ENCODE measurements at regions not wholly inside any gene's neighbourhood (a gene's known extent, or its start where the extent isn't known, plus 50 kb on each side); places are given as distances from the start of the nearest gene placed in this dataset.

DNA sequence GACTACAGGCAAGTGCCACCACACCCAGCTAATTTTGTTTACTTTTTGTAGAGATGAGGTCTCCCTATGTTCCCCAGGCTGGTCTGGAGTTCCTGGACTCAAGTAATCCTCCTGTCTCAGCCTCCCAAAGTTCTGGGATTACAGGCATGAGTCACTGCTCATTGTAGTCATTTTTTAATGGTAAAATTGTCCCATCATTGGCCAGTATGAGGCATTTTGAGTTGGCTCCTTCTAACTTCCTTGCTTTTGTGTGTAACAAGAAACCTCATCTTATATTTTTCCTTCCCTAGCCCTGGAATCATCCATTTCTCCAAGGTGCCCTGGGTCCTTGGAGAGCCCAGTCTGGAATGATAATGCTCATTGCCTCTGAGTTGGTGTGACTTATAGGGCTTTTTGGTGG lies 148.5 kb downstream of the INHBB start:
- in situ Hi-C loops (cut with HindIII; ENCODE audit: extremely low pct_ligation_motif_present, low pct_unique_long_range_greater_than_20kb) (no loop called here), intact Hi-C loops (cut with micrococcal nuclease; ENCODE audit: unreplicated experiment) (no loop called here)
- Histone ChIP-seq H2AFZ (ENCODE audit: low read length) (no peak overlapping the region), H3K4me1 (ENCODE audit: insufficient read depth, low read length) (peaks cover 17% of the 10 kb centered on the region), H3K36me3 (replicated peaks in 1 of 2; ENCODE audit: control insufficient read depth in 1 of 2, insufficient read depth in 2 of 2, low read length in 2 of 2) (no peaks in the 10 kb centered on the region), H3K9ac (ENCODE audit: insufficient read depth, low read depth, low read length) (no peak overlapping the region), H3K27ac (ENCODE audit: extremely low read length, insufficient read depth, low read length) (no peak overlapping the region), H4K20me1 (ENCODE audit: insufficient read depth, low read length) (no peaks in the 10 kb centered on the region), H3K27me3 (ENCODE audit: control insufficient read depth in 1 of 2, insufficient read depth in 2 of 2, low read length in 2 of 2) (peaks cover 0 to 38% of the 10 kb centered on the region in 2 experiments; a peak in 4 of 5 replicates), H3K4me2 (ENCODE audit: low read depth, low read length) (no peak overlapping the region), H3K4me3 (replicated peaks in 1 of 3; ENCODE audit: insufficient read depth in 1 of 3, low read depth in 2 of 3, low read length in 3 of 3) (no peak overlapping the region), H3K79me2 (ENCODE audit: insufficient read depth, low read length) (no peaks in the 10 kb centered on the region), H3K9me3 (ENCODE audit: low read length) (no peaks in the 10 kb centered on the region)
- CTCF ChIA-PET (ENCODE audit: low intra/inter-chr PET ratio, low total read pairs): no interaction called here
- FAIRE-seq (no peak), ATAC-seq (no peak), DNase-seq (ENCODE audit: low spot score) (no peak)
- TF ChIP-seq ETV5 (CRISPR knock-in tag; IDR thresholded peaks at IDR 0.05; ENCODE audit: borderline replicate concordance) (no peak), PITX1 (CRISPR knock-in tag; IDR thresholded peaks at IDR 0.05) (no peak), HMGA1 (CRISPR knock-in tag; conservative IDR thresholded peaks at IDR 0.05) (no peak), ZNF530 (CRISPR knock-in tag; IDR thresholded peaks at IDR 0.05; ENCODE audit: low read depth) (no peak), SAP130 (CRISPR knock-in tag; IDR thresholded peaks at IDR 0.05; ENCODE audit: low read depth) (no peak), ZNF772 (CRISPR knock-in tag; IDR thresholded peaks at IDR 0.05) (no peak), ZNF780A (CRISPR knock-in tag; IDR thresholded peaks at IDR 0.05) (no peak), MXI1 (IDR thresholded peaks at IDR 0.05; ENCODE audit: borderline replicate concordance, low read depth, low read length) (no peak), ZNF619 (CRISPR knock-in tag; IDR thresholded peaks at IDR 0.05) (no peak)
- BruUV-seq (replicated peaks): no TSS peak
- POLR2A ChIA-PET: interaction anchor here (0.7 to 0.9 kb wide), 2 partner anchors 13 to 29 kb away, joined by 3 to 5 read pairs; no protein-coding TSS in a partner anchor

DNA sequence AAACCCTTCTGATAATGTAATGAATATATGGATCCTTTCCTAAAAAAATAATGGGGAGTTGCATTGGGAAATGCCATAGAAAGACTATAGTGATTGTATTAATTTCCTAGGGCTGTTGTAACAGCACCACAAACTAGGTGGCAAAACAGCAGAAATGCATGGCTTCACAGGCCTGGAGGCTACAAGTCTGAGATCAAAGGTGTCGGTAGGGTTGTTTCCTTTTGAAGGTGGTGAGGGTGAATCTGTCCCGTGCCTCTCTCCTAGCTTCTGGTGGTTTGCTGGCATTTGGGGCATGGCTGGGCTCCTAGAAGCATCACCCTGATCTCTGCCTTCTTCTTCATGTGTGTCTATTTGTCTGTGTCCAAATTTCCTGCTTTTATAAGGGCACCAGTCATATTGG lies 149.7 kb downstream of the INHBB start:
- H3K79me2 ChIP-seq (ENCODE audit: insufficient read depth, low read length): no peaks in the 10 kb centered on the region
- POLR2A ChIA-PET: no interaction called here
- DNase-seq (ENCODE audit: low spot score): no peak
- ATAC-seq: no peak
- H3K4me1 ChIP-seq (ENCODE audit: insufficient read depth, low read length): peaks cover 27% of the 10 kb centered on the region
- intact Hi-C loops (cut with micrococcal nuclease; ENCODE audit: unreplicated experiment) (no loop called here), in situ Hi-C loops (cut with HindIII; ENCODE audit: extremely low pct_ligation_motif_present, low pct_unique_long_range_greater_than_20kb) (no loop called here)
- no peaks in the 10 kb centered on the region for H3K36me3 ChIP-seq (replicated peaks in 1 of 2; ENCODE audit: control insufficient read depth in 1 of 2, insufficient read depth in 2 of 2, low read length in 2 of 2)
- H2AFZ ChIP-seq (ENCODE audit: low read length): no peak overlapping the region
- 17% methylated on average over 2 of the region's 2 CpGs for WGBS (ENCODE audit: low lambda C conversion rate)
- no peaks in the 10 kb centered on the region for H3K9me3 ChIP-seq (ENCODE audit: low read length)
- no peak overlapping the region for H3K9ac ChIP-seq (ENCODE audit: insufficient read depth, low read depth, low read length)
- no peak overlapping the region for H3K4me3 ChIP-seq (replicated peaks in 1 of 3; ENCODE audit: insufficient read depth in 1 of 3, low read depth in 2 of 3, low read length in 3 of 3)
- no peak overlapping the region for H3K4me2 ChIP-seq (ENCODE audit: low read depth, low read length)
- no peak for FAIRE-seq
- H4K20me1 ChIP-seq (ENCODE audit: insufficient read depth, low read length): no peaks in the 10 kb centered on the region
- H3K27ac ChIP-seq (ENCODE audit: extremely low read length, insufficient read depth, low read length): no peak overlapping the region
- BruUV-seq (replicated peaks): no TSS peak
- H3K27me3 ChIP-seq (ENCODE audit: control insufficient read depth in 1 of 2, insufficient read depth in 2 of 2, low read length in 2 of 2): peaks cover 0 to 46% of the 10 kb centered on the region in 2 experiments; a peak in 4 of 5 replicates
- CTCF ChIA-PET (ENCODE audit: low intra/inter-chr PET ratio, low total read pairs): no interaction called here
- TF ChIP-seq MAFF (IDR thresholded peaks at IDR 0.05; ENCODE audit: low read depth, low read length): no peak
- TF ChIP-seq ZNF225 (CRISPR knock-in tag; IDR thresholded peaks at IDR 0.05): no peak
- TF ChIP-seq, protein P1, sequence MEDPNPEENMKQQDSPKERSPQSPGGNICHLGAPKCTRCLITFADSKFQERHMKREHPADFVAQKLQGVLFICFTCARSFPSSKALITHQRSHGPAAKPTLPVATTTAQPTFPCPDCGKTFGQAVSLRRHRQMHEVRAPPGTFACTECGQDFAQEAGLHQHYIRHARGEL (CRISPR knock-in tag; IDR thresholded peaks at IDR 0.05): no peak
- no peak for TF ChIP-seq ZNF749 (CRISPR knock-in tag; IDR thresholded peaks at IDR 0.05; ENCODE audit: borderline replicate concordance)
- no peak for TF ChIP-seq CHCHD3 (CRISPR knock-in tag; IDR thresholded peaks at IDR 0.05)
- no peak for TF ChIP-seq IKZF4 (CRISPR knock-in tag; IDR thresholded peaks at IDR 0.05; ENCODE audit: borderline replicate concordance, low read depth, not compliant biosample characterization)
- TF ChIP-seq ARID2 (CRISPR knock-in tag; IDR thresholded peaks at IDR 0.05; ENCODE audit: borderline replicate concordance): no peak
- TF ChIP-seq ZFAT (CRISPR knock-in tag; conservative IDR thresholded peaks at IDR 0.05): no peak
- TF ChIP-seq, protein P2, sequence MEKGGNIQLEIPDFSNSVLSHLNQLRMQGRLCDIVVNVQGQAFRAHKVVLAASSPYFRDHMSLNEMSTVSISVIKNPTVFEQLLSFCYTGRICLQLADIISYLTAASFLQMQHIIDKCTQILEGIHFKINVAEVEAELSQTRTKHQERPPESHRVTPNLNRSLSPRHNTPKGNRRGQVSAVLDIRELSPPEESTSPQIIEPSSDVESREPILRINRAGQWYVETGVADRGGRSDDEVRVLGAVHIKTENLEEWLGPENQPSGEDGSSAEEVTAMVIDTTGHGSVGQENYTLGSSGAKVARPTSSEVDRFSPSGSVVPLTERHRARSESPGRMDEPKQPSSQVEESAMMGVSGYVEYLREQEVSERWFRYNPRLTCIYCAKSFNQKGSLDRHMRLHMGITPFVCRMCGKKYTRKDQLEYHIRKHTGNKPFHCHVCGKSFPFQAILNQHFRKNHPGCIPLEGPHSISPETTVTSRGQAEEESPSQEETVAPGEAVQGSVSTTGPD (CRISPR knock-in tag; IDR thresholded peaks at IDR 0.05): no peak
- TF ChIP-seq FOXJ3 (CRISPR knock-in tag; IDR thresholded peaks at IDR 0.05; ENCODE audit: borderline replicate concordance): no peak
